Activated CD8-positive, alpha-beta memory T cell treated with anti-CD3 and anti-CD28 coated beads for 24 hours (primary cell): ENCODE measurements at regions not wholly inside any gene's neighbourhood (a gene's known extent, or its start where the extent isn't known, plus 50 kb on each side); places are given as distances from the start of the nearest gene placed in this dataset.

Source experiments
- DNase-seq: peaks from one replicate; pipeline ENCODE4 v3.0.0-alpha.2; 2020

- no peak for DNase-seq
These were observed 134.6 kb downstream of the VRK1 start for GRCh38 chr14:96931751-96932150.

DNA sequence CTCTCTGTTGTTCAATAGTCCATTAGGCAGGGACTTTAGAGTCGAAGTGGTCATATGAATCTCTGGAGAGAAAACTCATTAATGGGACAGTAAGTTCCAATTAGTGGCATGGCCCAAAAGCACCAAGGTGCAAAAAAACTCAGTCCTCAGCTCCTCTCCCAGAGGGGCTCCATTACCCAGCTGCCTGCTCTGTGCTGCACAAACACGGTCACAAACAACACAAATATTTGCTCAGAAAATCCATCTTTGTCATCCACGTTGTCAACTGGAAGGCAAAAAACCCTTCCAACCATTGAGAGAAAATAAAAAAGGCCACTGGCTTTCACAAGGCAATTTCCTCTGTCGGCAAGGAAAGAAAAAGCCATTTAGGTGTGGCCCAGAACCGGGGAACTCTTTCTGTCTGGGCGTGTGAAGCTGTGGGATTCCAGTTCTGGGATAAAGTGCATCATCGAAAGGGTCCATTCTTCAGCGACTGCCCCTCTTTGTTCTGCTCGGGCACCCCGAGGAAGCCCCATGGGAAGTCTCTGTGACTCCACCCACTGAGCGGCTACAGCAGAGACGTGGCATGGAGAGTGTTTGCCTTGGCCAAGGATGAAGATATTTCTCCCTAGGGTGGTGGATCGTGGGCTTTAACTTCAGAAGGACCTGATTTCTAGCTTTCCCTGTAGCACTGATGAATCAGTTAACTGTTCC lies 137.6 kb downstream of the VRK1 start:
- no peak for DNase-seq

DNA sequence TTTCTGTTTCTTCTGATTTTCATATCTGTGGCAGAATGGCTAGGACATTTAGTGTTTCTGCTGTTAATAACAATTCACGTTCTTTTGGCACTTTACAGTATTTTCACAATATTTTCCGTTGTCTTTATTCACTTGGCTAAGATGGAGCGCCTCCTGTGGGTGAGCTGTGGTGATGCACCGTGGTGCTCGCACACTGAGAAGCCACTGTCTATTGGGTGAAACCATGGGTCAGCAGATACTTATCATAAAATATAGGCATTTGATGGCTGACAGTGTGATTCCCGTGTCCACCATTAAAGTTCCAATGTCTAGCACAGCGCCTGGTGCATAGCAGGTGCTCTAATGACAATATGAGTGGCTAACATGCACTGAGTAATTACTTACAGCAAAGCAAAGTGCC lies 141.8 kb downstream of the VRK1 start:
- no peak for DNase-seq

- no peak for DNase-seq
These were observed 142.8 kb downstream of the VRK1 start for GRCh38 chr14:96940009-96940408.

DNA sequence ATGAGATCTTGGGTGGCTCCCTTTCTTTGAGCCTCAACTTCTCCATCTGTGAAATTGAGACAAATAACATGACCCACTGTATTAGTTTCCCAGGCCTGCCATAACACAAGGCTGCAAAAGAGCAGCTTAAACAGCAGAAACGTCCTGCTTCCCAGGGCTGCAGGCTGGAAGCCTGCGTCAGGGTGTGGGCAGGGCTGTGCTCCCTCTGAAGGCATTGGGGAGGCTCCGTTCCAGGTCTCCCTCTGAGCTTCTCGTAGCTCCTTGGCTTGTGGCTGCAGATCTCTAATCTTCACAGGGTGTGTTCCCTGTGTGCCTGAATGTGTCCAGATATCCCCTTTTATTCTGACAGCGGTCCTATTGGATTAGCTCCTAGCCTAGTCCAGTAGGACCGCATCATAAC lies 147.1 kb downstream of the VRK1 start:
- DNase-seq, result no peak

GRCh38 chr14:96945721-96946120 lies 148.5 kb downstream of the VRK1 start:
- no peak for DNase-seq

DNA sequence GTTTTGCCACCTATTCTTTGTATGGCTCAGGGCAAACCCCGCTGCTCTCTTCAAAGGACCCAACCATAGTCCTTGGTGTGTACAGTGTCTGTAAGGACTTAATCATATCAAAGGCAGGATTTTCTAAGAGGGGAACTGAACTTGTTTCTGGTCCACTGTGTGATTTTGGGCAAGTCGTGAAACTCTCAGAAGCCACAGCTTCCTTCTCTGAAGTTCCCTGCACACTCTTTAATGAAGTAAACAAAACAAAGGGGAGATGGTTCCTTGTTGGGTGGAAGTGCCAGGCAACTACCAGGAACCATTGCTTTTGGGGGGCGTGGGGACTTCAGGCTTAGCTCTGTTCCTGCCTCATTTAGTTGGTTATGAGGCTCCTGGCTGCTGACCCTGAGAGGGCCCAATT lies 152.4 kb downstream of the VRK1 start:
- peak; percentile 35 for DNase-seq

DNA sequence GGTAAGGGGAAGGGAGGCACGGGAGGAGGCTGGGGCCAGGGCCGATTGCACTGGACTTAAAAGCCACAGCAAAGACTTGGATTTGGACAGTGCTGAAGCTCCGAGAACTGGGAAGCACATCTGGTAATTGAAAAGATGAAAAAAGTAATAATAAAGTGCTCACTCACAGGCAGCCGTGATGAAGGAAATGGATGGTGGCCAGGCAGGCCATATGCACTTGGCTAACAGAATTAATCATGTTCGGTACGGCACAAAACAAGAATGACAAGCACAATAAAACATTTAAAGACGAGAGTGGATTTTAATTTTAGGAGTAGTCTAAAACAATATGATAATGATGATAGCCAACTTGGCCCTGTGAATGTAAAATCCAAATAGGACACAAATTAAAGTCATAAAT lies 154.3 kb downstream of the VRK1 start:
- no peak for DNase-seq

DNA sequence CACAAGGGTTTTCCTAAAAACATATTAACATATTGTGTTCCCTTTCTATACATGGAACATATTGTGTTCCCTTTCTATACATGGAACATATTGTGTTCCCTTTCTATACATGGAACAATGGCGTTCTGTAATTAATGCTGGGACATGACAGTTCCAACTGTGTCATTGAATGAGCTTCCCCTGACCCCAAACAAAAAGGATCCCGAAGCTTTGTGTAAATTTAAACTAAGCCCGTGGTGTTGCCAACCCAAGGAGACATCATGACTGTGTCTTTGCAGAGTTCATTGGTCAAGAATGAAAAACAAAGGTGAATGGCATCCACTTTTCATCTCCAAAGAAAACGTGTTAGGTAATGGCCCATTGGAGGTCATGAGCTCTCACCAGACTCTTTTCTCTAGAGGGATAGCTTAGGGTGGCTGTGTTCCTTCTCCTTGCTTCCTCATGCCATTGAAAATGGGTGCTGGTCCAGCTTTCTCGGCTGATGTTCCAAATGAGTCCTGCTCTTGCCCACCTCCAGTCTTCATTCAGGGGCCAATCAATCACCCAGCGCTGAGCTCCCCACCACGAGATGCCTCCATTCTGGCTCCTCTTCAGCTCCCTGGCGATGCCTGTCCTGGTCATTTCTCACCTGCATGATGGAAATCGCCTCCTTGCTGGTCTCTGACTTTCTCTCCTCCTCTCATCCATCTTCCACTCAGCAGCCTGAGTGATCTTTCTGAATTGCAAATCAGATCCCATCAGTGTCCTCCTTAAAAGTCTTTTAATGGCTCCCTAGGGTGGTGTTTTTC lies 156.1 kb downstream of the VRK1 start:
- DNase-seq, result no peak

GRCh38 chr14:96953875-96954185 lies 156.6 kb downstream of the VRK1 start:
- no peak for DNase-seq

GRCh38 chr14:96956464-96957239 lies 159.5 kb downstream of the VRK1 start:
- peak; percentile 13 for DNase-seq

DNA sequence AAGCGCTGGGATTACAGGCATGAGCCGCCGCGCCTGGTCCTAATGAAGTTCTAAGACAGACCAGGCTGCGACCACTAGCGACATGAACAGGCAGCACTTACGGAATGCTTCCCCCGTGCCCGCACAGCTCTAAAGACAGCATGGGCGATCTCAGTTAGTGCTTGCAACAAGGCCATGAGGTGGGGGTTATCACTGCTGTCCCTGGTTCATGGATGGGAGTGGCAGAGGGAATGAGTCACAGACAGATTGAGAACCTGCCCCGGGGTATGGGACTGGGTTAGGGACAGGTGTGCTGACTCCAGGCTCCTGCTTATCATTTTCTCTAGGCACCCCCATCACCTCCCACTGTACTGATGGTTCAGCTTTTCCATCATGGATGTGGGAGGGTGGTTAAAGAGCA lies 160.9 kb downstream of the VRK1 start:
- peak; percentile 32 for DNase-seq

GRCh38 chr14:96959992-96960391 lies 162.8 kb downstream of the VRK1 start:
- DNase-seq, result no peak

- no peak for DNase-seq
These were observed 163.5 kb downstream of the VRK1 start for GRCh38 chr14:96960598-96961116.

DNA sequence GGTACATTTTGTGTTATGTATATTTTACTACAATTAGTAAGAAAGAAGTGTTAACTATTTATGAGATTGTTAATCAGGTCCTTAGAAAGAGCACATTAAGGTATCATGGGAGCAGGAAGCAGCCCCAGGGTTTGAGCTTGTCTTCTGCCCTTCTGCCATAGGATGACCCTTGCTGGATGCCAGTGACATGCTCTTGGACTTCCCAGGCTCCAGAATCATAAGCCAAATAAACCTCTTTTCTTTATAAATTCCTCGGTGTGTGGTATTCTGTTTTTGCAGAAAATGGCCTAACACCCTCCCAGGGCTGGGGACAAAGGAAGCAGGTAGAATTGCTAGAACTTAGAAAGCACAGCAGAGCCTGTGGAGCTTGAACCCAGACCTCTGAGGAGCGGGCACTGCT lies 164.7 kb downstream of the VRK1 start:
- DNase-seq, result no peak

- peak; percentile 65 for DNase-seq
These were observed 165.2 kb downstream of the VRK1 start for GRCh38 chr14:96962337-96962736.

- DNase-seq, result no peak
These were observed 167.7 kb downstream of the VRK1 start for GRCh38 chr14:96964726-96965415.

- DNase-seq, result no peak
These were observed 168.9 kb downstream of the VRK1 start for GRCh38 chr14:96965885-96966595.

DNA sequence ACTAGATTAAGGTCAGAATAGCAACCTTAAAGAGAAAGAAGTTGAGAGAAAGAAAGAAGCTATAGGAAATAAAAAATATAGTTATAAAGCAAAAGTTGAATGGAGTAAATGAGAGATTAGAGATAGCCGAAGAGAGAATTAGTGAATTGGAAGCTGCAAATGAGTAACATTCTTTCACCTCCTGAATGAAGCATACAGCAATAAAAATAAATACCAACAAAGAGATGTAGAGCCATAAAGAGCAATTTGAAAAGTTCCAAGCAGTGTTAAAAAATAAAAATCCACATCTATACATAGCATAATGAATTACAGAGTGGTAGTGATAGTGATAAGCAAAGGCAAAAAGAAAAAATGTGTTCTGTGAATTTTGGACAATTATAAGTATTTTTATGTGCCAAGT lies 177.9 kb downstream of the VRK1 start:
- no peak for DNase-seq

GRCh38 chr14:96978525-96979272 lies 181.5 kb downstream of the VRK1 start:
- DNase-seq, result no peak

GRCh38 chr14:96979611-96980074 lies 182.5 kb downstream of the VRK1 start:
- no peak for DNase-seq

DNA sequence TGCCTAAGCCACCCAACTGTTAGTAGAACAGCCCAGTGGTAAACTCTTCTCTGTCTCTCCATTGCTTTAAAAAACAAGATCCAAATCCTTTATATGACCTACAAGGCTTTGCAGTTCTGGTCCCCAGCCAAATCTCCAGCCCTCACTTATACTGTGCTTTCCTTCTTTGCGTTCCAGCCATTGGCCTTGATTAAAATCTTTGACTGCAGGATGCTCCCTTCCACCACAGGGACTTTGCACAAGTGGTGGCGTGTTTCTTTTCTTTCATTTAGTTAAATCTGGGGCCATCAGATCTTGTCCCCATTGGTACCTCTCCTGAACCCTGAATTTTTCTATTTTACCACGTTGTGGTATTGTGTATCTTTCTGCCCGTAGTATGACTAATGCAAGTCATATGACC lies 183.7 kb downstream of the VRK1 start:
- no peak for DNase-seq
